PC-3 (cell line): ENCODE measurements at regions not wholly inside any gene's neighbourhood (a gene's known extent, or its start where the extent isn't known, plus 50 kb on each side); places are given as distances from the start of the nearest gene placed in this dataset.

ENCODE experiments used
- EZH2 ChIP-seq: fragments of 300-600 bp; sonication (generic); IDR thresholded peaks from one replicate; pipeline ENCODE4 v1.6.1; 2017; ENCODE audit warnings: antibody characterized with exemption, mild to moderate bottlenecking, low read length; ENCODE audit not compliant: unreplicated experiment
- EZH2phosphoT487 ChIP-seq: fragments of 300-600 bp; sonication (generic); IDR thresholded peaks from 2 replicates; pipeline ENCODE4 v1.6.1; 2018; ENCODE audit warnings: mild to moderate bottlenecking, antibody characterized with exemption, low read length, borderline replicate concordance
- TF ChIP-seq, protein P1 (sequence below): fragments of 300-600 bp; sonication (generic); conservative IDR thresholded peaks from 2 replicates; pipeline ENCODE4 v1.5.1; 2017; ENCODE audit warnings: antibody characterized with exemption, low read depth, mild to moderate bottlenecking, low read length

DNA sequence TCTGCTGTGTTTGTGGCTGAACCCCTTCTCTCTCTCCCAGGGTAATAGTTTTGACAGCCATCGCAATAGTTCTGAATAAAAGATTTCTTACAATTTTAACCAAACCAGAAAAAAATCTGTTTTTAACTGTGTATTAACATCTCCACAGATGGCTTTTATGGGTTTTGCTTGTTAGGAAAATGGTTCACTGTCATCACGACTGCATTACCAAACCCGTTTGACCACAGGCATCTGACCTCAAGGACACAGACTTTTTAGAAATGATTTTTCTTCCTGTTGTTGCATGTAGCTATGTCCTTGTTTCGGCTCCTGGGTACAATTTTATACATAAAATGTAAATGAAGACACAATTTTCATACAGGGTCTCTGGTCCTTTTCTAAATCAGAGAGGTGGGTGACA, 316.1 kb downstream of the IRX1 start:
- TF ChIP-seq, protein P1, sequence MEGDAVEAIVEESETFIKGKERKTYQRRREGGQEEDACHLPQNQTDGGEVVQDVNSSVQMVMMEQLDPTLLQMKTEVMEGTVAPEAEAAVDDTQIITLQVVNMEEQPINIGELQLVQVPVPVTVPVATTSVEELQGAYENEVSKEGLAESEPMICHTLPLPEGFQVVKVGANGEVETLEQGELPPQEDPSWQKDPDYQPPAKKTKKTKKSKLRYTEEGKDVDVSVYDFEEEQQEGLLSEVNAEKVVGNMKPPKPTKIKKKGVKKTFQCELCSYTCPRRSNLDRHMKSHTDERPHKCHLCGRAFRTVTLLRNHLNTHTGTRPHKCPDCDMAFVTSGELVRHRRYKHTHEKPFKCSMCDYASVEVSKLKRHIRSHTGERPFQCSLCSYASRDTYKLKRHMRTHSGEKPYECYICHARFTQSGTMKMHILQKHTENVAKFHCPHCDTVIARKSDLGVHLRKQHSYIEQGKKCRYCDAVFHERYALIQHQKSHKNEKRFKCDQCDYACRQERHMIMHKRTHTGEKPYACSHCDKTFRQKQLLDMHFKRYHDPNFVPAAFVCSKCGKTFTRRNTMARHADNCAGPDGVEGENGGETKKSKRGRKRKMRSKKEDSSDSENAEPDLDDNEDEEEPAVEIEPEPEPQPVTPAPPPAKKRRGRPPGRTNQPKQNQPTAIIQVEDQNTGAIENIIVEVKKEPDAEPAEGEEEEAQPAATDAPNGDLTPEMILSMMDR, result no peak
- no peak for TF ChIP-seq EZH2
- TF ChIP-seq EZH2phosphoT487, result no peak
